GM13976 (cell line): ENCODE measurements at regions not wholly inside any gene's neighbourhood (a gene's known extent, or its start where the extent isn't known, plus 50 kb on each side); places are given as distances from the start of the nearest gene placed in this dataset.
"Not testable (repeated sequence)": the region's sequence is repeated elsewhere in the genome, so short reads cannot be mapped to it uniquely, and the experiment has no call there.

Experiments
- DNase-seq: peaks from one replicate; pipeline ENCODE4 v3.0.0; 2012; ENCODE audit warnings: low spot score
- CTCF ChIP-seq: IDR thresholded peaks from 2 replicates; pipeline ENCODE4 v1.5.1; 2012; ENCODE audit warnings: borderline replicate concordance, mild to moderate bottlenecking; ENCODE audit not compliant: insufficient read depth; ENCODE audit errors: extremely low read depth, missing control alignments, control extremely low read depth
- in situ Hi-C: fragments of 300-500 bp; cut with MboI; formaldehyde crosslinking; loops from one replicate; pipeline ENCODE4 v1.12.0; 2022; ENCODE audit warnings: low sequenced_read_pairs, mixed read lengths, inconsistent platforms; ENCODE audit not compliant: unreplicated experiment

- in situ Hi-C loops, result no loop called here
These were observed 480.7 kb upstream of the RGS6 start for GRCh38 chr14:71451501-71451900.

GRCh38 chr14:71452539-71452938 is 479.7 kb upstream of the RGS6 start:
- in situ Hi-C loops, result no loop called here
- no peak for DNase-seq
- no peak for TF ChIP-seq CTCF

More at GRCh38 chr14:71451501-71451900, 480.7 kb upstream of the RGS6 start:
- no peak for DNase-seq
- TF ChIP-seq CTCF, result no peak

GRCh38 chr14:71452987-71453386 is 479.2 kb upstream of the RGS6 start:
- in situ Hi-C loops, result no loop called here
- TF ChIP-seq CTCF, result no peak
- DNase-seq, result no peak

- in situ Hi-C loops, result no loop called here
- DNase-seq, result no peak
- TF ChIP-seq CTCF, result no peak
These were observed 478.2 kb upstream of the RGS6 start for GRCh38 chr14:71454010-71454409.

GRCh38 chr14:71454513-71455332 is 477.5 kb upstream of the RGS6 start:
- TF ChIP-seq CTCF, result no peak
- in situ Hi-C loops, result no loop called here

GRCh38 chr14:71460091-71460490 is 472.1 kb upstream of the RGS6 start:
- no peak for DNase-seq
- in situ Hi-C loops, result no loop called here
- TF ChIP-seq CTCF, result no peak

More at GRCh38 chr14:71454513-71455332, 477.5 kb upstream of the RGS6 start:
- no peak for DNase-seq

GRCh38 chr14:71461617-71462016 is 470.6 kb upstream of the RGS6 start:
- in situ Hi-C loops, DNase-seq: not testable (repeated sequence)
